LNCaP clone FGC (cell line): ENCODE measurements at regions not wholly inside any gene's neighbourhood (a gene's known extent, or its start where the extent isn't known, plus 50 kb on each side); places are given as distances from the start of the nearest gene placed in this dataset.

ENCODE experiments used
- DNase-seq: peaks from one replicate; pipeline ENCODE4 v3.0.0-alpha.2; 2011; ENCODE audit warnings: low read depth
- H3K4me3 ChIP-seq: 2 replicates; pipeline ENCODE4 v1.5.1; 2011; ENCODE audit warnings: mild to moderate bottlenecking, low read depth, low read length, control low read depth
- CTCF ChIP-seq: IDR thresholded peaks from 2 replicates; pipeline ENCODE4 v1.5.1; 2012; ENCODE audit warnings: mild to moderate bottlenecking; ENCODE audit not compliant: control insufficient read depth, insufficient read depth; ENCODE audit errors: extremely low read depth

DNA sequence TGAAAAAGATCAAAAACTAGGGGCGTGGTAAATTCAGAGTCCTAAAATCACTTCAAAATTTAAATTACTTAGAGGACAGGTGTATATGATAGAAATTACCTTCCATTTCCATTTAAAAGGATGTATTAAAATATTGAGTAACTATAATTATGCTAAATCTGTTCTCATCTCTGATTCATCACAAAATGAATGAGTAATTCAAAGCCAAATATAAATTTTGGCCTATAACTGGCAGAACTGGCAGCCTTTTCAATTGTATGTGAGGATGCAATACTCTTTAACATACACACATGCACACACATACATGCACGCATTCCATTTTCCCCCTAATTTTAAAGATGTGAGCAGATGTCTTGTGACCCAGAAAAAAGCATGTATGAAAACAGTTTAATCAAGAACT, 194.6 kb downstream of the EPM2A start:
- no peak for TF ChIP-seq CTCF
- H3K4me3 ChIP-seq: no peak overlapping the region
- DNase-seq: no peak

GRCh38 chr6:145544041-145544440, 191.3 kb downstream of the EPM2A start:
- no peak for DNase-seq
- no peak for TF ChIP-seq CTCF
- H3K4me3 ChIP-seq: no peak overlapping the region

- TF ChIP-seq CTCF: no peak
- H3K4me3 ChIP-seq: no peak overlapping the region
- DNase-seq: no peak
Observed at GRCh38 chr6:145544514-145544913, 190.8 kb downstream of the EPM2A start.

DNA sequence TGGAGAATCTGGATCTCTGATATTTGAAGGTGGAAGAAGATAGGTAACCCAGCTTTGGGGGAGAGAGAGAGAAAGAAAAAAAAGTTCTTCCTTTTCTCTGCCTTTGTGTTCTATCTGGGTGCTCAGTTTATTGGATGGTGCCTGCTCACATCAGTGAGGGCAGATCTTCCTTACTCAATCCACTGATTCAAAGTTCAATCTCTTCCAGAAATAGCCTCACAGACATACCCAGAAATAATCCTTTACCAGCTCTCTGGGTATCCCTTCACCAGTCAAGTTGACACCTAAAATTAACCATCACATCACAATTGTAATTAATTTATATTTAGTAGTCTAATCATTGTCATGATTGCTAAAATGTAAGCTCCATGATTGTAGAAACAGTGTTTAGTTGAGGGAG, 189.1 kb downstream of the EPM2A start:
- H3K4me3 ChIP-seq: no peak overlapping the region
- TF ChIP-seq CTCF: no peak
- no peak for DNase-seq

- no peak for DNase-seq
- TF ChIP-seq CTCF: no peak
- H3K4me3 ChIP-seq: no peak overlapping the region
Observed at GRCh38 chr6:145547594-145548335, 187.6 kb downstream of the EPM2A start.

- TF ChIP-seq CTCF: no peak
- DNase-seq: no peak
- no peak overlapping the region for H3K4me3 ChIP-seq
Observed at GRCh38 chr6:145548933-145549648, 186.2 kb downstream of the EPM2A start.
